Astrocyte of the spinal cord (primary cell): ENCODE measurements at regions not wholly inside any gene's neighbourhood (a gene's known extent, or its start where the extent isn't known, plus 50 kb on each side); places are given as distances from the start of the nearest gene placed in this dataset.

Experiments used
- DNase-seq: peaks from one replicate; pipeline ENCODE4 v3.0.0; 2011; ENCODE audit warnings: low read depth, low spot score
- H3K4me3 ChIP-seq: 2 replicates; pipeline ENCODE4 v1.5.1; 2011; ENCODE audit warnings: low read depth, mild to moderate bottlenecking, low read length, moderate library complexity
- CTCF ChIP-seq: IDR thresholded peaks from 2 replicates; pipeline ENCODE4 v1.5.1; 2012; ENCODE audit warnings: low read depth, mild to moderate bottlenecking, low read length, inconsistent platforms
- in situ Hi-C: cut with HindIII; loops from 2 replicates; pipeline ENCODE4 v1.10.0; 2017; ENCODE audit warnings: low sequenced_read_pairs

DNA sequence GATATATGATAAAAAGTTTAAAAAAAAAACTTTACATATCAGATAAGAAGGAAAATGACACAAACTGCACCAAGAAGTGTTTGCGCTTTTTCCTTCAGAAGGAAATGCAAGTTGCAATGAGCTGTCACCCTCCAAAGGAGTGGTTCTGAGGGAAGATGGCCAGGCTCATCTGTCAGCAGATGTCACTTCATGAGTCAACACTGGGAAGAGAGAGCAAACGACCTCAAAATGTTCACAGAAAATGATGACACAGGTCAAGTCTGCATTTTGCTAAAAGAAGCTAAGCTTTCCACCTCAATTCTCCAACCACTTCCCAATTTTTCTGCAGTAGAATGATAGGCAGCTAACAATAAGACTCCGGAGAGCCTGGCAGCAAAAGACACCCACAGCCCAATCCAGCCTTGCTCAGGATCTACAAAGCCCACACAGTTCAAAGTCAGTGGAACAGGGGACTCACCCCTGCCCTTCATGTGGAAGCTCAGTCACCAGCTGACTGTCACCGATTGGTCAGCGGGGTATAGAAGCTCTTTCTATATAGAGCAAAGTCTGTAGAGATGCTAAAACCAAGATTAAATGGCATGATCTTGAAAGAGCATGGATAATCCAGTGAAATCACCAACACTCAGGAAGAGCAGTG lies 155.1 kb upstream of the NEBL start:
- DNase-seq = no peak
- TF ChIP-seq CTCF = no peak
- in situ Hi-C loops = no loop called here
- no peak overlapping the region for H3K4me3 ChIP-seq

GRCh38 chr10:21049482-21049881 lies 152.4 kb upstream of the NEBL start:
- DNase-seq = no peak
- in situ Hi-C loops = no loop called here
- TF ChIP-seq CTCF = no peak
- H3K4me3 ChIP-seq = no peak overlapping the region

DNA sequence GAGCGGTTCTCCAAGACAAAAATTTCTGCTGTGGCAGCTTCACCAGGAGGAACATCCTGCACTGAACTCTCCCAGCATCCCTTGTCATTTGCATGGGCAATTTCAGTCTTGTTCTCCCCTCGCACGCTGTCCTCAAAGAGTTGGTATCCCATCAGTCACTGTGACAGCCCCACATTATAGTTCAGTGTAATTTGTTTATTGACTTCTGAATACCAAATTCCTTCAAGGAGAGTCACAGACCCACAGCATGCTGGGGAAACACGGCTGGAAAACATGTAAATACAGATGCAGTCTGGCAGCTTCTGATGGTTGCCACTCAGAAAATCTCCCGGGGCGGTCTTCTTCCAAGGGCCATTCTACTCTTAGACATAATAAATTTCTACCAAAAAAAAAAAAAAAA lies 151.0 kb upstream of the NEBL start:
- in situ Hi-C loops = no loop called here
- no peak overlapping the region for H3K4me3 ChIP-seq
- no peak for TF ChIP-seq CTCF
- peak; percentile 6 for DNase-seq

DNA sequence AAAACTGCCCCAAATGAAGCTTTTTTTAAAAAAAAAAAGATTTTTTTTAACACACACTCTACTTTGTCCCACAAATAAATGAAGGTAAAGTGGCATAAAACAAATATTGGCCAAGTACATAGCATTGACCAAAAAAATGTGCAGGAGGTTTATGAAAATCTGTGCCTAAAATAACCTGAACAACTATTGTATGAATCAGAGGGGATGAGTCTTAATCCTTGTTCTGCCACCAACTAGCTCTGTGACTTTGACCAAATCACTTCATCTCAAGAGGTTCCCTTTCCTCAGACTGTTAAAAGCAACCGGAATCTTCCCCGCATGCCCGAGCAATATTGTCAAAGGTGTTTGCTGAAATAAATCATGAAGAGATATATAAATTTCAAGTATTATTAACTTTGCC lies 150.4 kb upstream of the NEBL start:
- in situ Hi-C loops = no loop called here
- H3K4me3 ChIP-seq = no peak overlapping the region
- no peak for TF ChIP-seq CTCF
- DNase-seq = peak; percentile 9

GRCh38 chr10:21047096-21047495 lies 150.0 kb upstream of the NEBL start:
- in situ Hi-C loops = no loop called here
- no peak for TF ChIP-seq CTCF
- H3K4me3 ChIP-seq = no peak overlapping the region
- DNase-seq = no peak

GRCh38 chr10:21043044-21043443 lies 145.9 kb upstream of the NEBL start:
- TF ChIP-seq CTCF = no peak
- in situ Hi-C loops = no loop called here
- no peak overlapping the region for H3K4me3 ChIP-seq
- no peak for DNase-seq

- in situ Hi-C loops = no loop called here
- peak; percentile 27 for DNase-seq
- no peak for TF ChIP-seq CTCF
- H3K4me3 ChIP-seq = no peak overlapping the region
Measured at GRCh38 chr10:21042536-21042935, 145.4 kb upstream of the NEBL start.
